ENCODE measurements at regions not wholly inside any gene's neighbourhood (a gene's known extent, or its start where the extent isn't known, plus 50 kb on each side); places are given as distances from the start of the nearest gene placed in this dataset.
"Not testable (repeated sequence)": the region's sequence is repeated elsewhere in the genome, so short reads cannot be mapped to it uniquely, and the experiment has no call there.

DNA sequence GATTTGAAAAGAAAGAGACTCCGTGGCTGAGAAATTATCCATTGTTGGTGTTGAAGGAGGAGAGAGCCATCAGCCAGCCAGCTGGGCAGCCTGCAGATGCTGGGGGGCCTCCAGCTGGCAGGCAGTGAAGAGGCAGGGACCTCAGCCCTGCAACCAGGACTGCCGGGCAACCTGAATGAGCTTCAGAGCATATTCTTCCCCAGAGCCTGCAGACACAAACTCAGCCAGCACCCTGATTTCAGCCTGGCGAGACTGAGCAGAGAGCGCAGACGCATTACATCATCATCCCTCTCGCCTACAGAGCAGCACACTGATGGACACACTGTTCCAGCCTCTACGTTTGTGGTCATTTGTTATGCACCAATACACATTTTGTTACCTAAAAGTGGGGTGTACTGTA, 150.7 kb upstream of the RAB6C start:
- TF ChIP-seq, protein P1, sequence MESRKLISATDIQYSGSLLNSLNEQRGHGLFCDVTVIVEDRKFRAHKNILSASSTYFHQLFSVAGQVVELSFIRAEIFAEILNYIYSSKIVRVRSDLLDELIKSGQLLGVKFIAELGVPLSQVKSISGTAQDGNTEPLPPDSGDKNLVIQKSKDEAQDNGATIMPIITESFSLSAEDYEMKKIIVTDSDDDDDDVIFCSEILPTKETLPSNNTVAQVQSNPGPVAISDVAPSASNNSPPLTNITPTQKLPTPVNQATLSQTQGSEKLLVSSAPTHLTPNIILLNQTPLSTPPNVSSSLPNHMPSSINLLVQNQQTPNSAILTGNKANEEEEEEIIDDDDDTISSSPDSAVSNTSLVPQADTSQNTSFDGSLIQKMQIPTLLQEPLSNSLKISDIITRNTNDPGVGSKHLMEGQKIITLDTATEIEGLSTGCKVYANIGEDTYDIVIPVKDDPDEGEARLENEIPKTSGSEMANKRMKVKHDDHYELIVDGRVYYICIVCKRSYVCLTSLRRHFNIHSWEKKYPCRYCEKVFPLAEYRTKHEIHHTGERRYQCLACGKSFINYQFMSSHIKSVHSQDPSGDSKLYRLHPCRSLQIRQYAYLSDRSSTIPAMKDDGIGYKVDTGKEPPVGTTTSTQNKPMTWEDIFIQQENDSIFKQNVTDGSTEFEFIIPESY (IDR thresholded peaks at IDR 0.05), result no peak
- TF ChIP-seq HNF4A (conservative IDR thresholded peaks at IDR 0.05) (no peak), TAF1 (conservative IDR thresholded peaks at IDR 0.05) (no peak), RXRA (IDR thresholded peaks at IDR 0.05) (no peak)
- WGBS, result 75% methylated on average over 7 of the region's 7 CpGs
- H3K36me3 ChIP-seq (ENCODE audit: control insufficient read depth in 4 of 4, insufficient read depth in 3 of 4, low read depth in 1 of 4, low read length in 3 of 4), result no peaks in the 10 kb centered on the region

DNA sequence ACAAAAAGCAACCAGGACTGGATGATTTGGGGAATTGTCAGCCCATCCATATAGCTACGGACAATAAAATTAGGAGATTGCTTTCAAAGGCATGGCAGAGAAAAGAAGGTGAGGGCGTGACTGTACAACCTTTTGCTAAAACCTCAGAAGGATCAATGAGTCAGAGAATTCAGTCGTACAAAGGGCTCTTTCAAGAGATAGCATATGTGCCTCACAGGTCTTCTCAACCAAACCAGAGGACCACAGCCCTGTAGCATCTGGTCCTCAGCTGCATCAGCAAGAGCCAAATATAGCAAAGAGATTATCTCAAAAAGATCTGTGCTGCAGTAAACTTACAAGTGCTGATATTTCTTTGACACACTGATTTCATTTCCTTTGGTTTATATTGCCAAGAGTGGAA, 149.9 kb upstream of the RAB6C start:
- H3K9me3 ChIP-seq (ENCODE audit: control insufficient read depth in 4 of 4, low read length in 3 of 4), result peaks cover 5 to 10% (median 7%) of the 10 kb centered on the region in 4 donors
- H3K27ac ChIP-seq (ENCODE audit: low read depth in 1 of 2, low read length in 2 of 2), result no peak overlapping the region
- no peak overlapping the region for H3K4me3 ChIP-seq (ENCODE audit: low read depth in 1 of 3, low read length in 3 of 3)
- 88% methylated on average over 3 of the region's 3 CpGs for WGBS
- no peak for TF ChIP-seq ATF3 (IDR thresholded peaks at IDR 0.05)
- no peak for TF ChIP-seq GABPA (IDR thresholded peaks at IDR 0.05 in 1 of 2, conservative IDR thresholded peaks at IDR 0.05 in 1 of 2)
- no peaks in the 10 kb centered on the region for H3K36me3 ChIP-seq (ENCODE audit: control insufficient read depth in 4 of 4, insufficient read depth in 3 of 4, low read depth in 1 of 4, low read length in 3 of 4)
- H3K4me1 ChIP-seq (ENCODE audit: control insufficient read depth in 4 of 4, insufficient read depth in 4 of 4, low read length in 3 of 4), result no peaks in the 10 kb centered on the region
- H3K9ac ChIP-seq (ENCODE audit: low read depth in 1 of 2, low read length in 2 of 2), result no peak overlapping the region
- H3K27me3 ChIP-seq (ENCODE audit: control insufficient read depth in 4 of 4, insufficient read depth in 4 of 4, low read length in 3 of 4), result no peaks in the 10 kb centered on the region
- DNase-seq (ENCODE audit: low spot score), result no peak

More for the DNA sequence above, 150.7 kb upstream of the RAB6C start:
- Histone ChIP-seq H3K9ac (ENCODE audit: low read depth in 1 of 2, low read length in 2 of 2) (no peak overlapping the region), H3K4me3 (ENCODE audit: low read depth in 1 of 3, low read length in 3 of 3) (no peak overlapping the region), H3K27me3 (ENCODE audit: control insufficient read depth in 4 of 4, insufficient read depth in 4 of 4, low read length in 3 of 4) (no peaks in the 10 kb centered on the region), H3K4me1 (ENCODE audit: control insufficient read depth in 4 of 4, insufficient read depth in 4 of 4, low read length in 3 of 4) (no peaks in the 10 kb centered on the region), H3K27ac (ENCODE audit: low read depth in 1 of 2, low read length in 2 of 2) (no peak overlapping the region), H3K9me3 (ENCODE audit: control insufficient read depth in 4 of 4, low read length in 3 of 4) (peaks cover 5 to 10% (median 7%) of the 10 kb centered on the region in 4 donors)
- no peak for DNase-seq (ENCODE audit: low spot score)

DNA sequence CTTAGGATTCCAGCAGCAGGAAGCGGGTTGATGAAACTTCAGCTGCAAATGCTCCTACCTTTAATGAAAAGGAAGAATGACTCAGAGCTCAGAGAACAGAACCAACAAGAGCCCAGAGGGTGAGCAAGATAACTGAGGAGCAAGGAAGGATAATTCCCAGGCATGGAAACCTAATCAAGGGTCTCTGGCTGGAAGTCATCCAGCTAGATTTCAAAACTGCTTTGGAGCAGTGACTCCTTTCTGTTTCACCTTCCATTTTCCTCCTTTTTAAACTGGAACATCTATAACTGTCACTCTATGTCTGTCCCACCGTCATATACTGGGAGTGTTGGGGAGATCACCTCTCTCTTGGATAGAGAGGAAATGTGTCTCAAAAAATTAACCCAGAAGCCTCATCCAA, 148.4 kb upstream of the RAB6C start:
- 93% methylated on average over 2 of the region's 2 CpGs for WGBS

DNA sequence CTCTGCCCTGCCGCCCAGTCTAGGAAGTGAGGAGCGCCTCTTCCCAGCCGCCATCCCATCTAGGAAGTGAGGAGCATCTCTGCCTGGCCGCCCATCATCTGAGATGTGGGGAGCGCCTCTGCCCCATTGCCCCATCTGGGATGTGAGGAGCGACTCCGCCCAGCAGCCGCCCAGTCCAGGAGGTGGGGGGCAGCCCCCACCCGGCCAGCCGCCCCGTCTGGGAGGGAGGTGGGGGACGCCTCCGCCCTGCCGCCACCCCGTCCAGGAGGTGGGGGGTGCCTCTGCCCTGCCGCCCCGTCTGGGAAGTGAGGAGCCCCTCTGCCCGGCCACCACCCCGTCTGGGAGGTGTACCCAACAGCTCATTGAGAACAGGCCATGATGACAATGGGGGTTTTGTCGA, 146.0 kb upstream of the RAB6C start:
- peaks cover 5 to 10% (median 7%) of the 10 kb centered on the region in 4 donors for H3K9me3 ChIP-seq (ENCODE audit: control insufficient read depth in 4 of 4, low read length in 3 of 4)
- H3K27me3 ChIP-seq (ENCODE audit: control insufficient read depth in 4 of 4, insufficient read depth in 4 of 4, low read length in 3 of 4); DNase-seq (ENCODE audit: low spot score); H3K4me3 ChIP-seq (ENCODE audit: low read depth in 1 of 3, low read length in 3 of 3); H3K36me3 ChIP-seq (ENCODE audit: control insufficient read depth in 4 of 4, insufficient read depth in 3 of 4, low read depth in 1 of 4, low read length in 3 of 4); H3K27ac ChIP-seq (ENCODE audit: low read depth in 1 of 2, low read length in 2 of 2); H3K9ac ChIP-seq (ENCODE audit: low read depth in 1 of 2, low read length in 2 of 2); H3K4me1 ChIP-seq (ENCODE audit: control insufficient read depth in 4 of 4, insufficient read depth in 4 of 4, low read length in 3 of 4): not testable (repeated sequence)
- WGBS, result 95% methylated on average over 20 of the region's 20 CpGs

More for the DNA sequence above, 148.4 kb upstream of the RAB6C start:
- no peak overlapping the region for H3K27ac ChIP-seq (ENCODE audit: low read depth in 1 of 2, low read length in 2 of 2)
- no peaks in the 10 kb centered on the region for H3K36me3 ChIP-seq (ENCODE audit: control insufficient read depth in 4 of 4, insufficient read depth in 3 of 4, low read depth in 1 of 4, low read length in 3 of 4)
- H3K9me3 ChIP-seq (ENCODE audit: control insufficient read depth in 4 of 4, low read length in 3 of 4), result peaks cover 5 to 10% (median 7%) of the 10 kb centered on the region in 4 donors
- H3K4me1 ChIP-seq (ENCODE audit: control insufficient read depth in 4 of 4, insufficient read depth in 4 of 4, low read length in 3 of 4), result no peaks in the 10 kb centered on the region
- H3K4me3 ChIP-seq (ENCODE audit: low read depth in 1 of 3, low read length in 3 of 3), result no peak overlapping the region
- no peaks in the 10 kb centered on the region for H3K27me3 ChIP-seq (ENCODE audit: control insufficient read depth in 4 of 4, insufficient read depth in 4 of 4, low read length in 3 of 4)
- TF ChIP-seq, protein P2, sequence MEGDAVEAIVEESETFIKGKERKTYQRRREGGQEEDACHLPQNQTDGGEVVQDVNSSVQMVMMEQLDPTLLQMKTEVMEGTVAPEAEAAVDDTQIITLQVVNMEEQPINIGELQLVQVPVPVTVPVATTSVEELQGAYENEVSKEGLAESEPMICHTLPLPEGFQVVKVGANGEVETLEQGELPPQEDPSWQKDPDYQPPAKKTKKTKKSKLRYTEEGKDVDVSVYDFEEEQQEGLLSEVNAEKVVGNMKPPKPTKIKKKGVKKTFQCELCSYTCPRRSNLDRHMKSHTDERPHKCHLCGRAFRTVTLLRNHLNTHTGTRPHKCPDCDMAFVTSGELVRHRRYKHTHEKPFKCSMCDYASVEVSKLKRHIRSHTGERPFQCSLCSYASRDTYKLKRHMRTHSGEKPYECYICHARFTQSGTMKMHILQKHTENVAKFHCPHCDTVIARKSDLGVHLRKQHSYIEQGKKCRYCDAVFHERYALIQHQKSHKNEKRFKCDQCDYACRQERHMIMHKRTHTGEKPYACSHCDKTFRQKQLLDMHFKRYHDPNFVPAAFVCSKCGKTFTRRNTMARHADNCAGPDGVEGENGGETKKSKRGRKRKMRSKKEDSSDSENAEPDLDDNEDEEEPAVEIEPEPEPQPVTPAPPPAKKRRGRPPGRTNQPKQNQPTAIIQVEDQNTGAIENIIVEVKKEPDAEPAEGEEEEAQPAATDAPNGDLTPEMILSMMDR (IDR thresholded peaks at IDR 0.05; ENCODE audit: low read depth, low read length, missing input control), result no peak
- TF ChIP-seq RXRA (IDR thresholded peaks at IDR 0.05) (no peak), NR2F2 (IDR thresholded peaks at IDR 0.05) (no peak), RAD21 (IDR thresholded peaks at IDR 0.05) (no peak), SP1 (IDR thresholded peaks at IDR 0.05) (no peak), YY1 (IDR thresholded peaks at IDR 0.05) (no peak), ATF3 (IDR thresholded peaks at IDR 0.05) (no peak), HNF4G (IDR thresholded peaks at IDR 0.05) (no peak), EGR1 (IDR thresholded peaks at IDR 0.05; ENCODE audit: low read depth in 2 of 2) (no peak), FOXA1 (IDR thresholded peaks at IDR 0.05) (no peak)
- DNase-seq (ENCODE audit: low spot score), result no peak
- no peak overlapping the region for H3K9ac ChIP-seq (ENCODE audit: low read depth in 1 of 2, low read length in 2 of 2)

Measured in liver (tissue), 8 donors.